T-helper 2 cell treated with Interferon-gamma antibody and Interleukin-4, amounts not matched to agents 5 μg/mL and 100 μg/mL, for 36 hours (primary cell): ENCODE measurements at regions not wholly inside any gene's neighbourhood (a gene's known extent, or its start where the extent isn't known, plus 50 kb on each side); places are given as distances from the start of the nearest gene placed in this dataset.

Source experiments
- DNase-seq: peaks from one replicate; pipeline ENCODE4 v3.0.0; 2021; ENCODE audit warnings: low spot score
- H3K27ac Mint-ChIP-seq: one replicate; pipeline ENCODE4 v1.8.0; 2021; ENCODE audit warnings: mild to moderate bottlenecking, mixed read lengths
- H3K27me3 Mint-ChIP-seq: one replicate; pipeline ENCODE4 v1.8.0; 2021; ENCODE audit warnings: low read depth, mixed read lengths
- H3K36me3 Mint-ChIP-seq: one replicate; pipeline ENCODE4 v1.8.0; 2021; ENCODE audit warnings: low read depth, mixed read lengths
- H3K4me1 Mint-ChIP-seq: one replicate; pipeline ENCODE4 v1.8.0; 2021; ENCODE audit warnings: low read depth, mixed read lengths
- H3K4me3 Mint-ChIP-seq: one replicate; pipeline ENCODE4 v1.8.0; 2022; ENCODE audit warnings: mild to moderate bottlenecking, moderate library complexity, mixed read lengths
- H3K9me3 Mint-ChIP-seq: one replicate; pipeline ENCODE4 v1.8.0; 2021; ENCODE audit warnings: mixed read lengths

DNA sequence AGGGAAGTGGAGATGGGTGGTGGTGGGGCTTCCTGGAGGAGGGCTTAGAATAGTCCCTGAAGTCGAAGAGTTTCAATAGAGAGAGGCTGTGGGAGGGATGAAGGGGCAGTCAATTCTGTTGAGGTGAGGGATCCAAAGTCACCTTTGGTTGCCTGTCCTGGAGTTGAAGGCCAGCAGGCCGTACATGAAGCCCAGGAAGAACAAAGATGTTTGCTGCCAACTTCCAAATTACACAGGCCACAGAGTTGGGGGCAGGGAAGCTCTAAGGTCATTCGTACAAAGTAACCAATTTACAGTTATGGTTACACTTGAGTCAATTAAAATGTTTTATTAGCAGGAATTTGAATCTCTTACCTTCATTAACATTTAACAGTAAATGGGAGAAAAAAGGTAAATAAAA is 77.9 kb downstream of the FOXB1 start:
- H3K4me1 Mint-ChIP-seq, result peaks cover 16% of the 10 kb centered on the region
- DNase-seq, result no peak
- H3K27me3 Mint-ChIP-seq, result peaks cover under 1% of the 10 kb centered on the region
- H3K36me3 Mint-ChIP-seq, result peaks cover 1% of the 10 kb centered on the region
- no peak overlapping the region for H3K4me3 Mint-ChIP-seq
- H3K9me3 Mint-ChIP-seq, result no peaks in the 10 kb centered on the region
- H3K27ac Mint-ChIP-seq, result no peak overlapping the region

DNA sequence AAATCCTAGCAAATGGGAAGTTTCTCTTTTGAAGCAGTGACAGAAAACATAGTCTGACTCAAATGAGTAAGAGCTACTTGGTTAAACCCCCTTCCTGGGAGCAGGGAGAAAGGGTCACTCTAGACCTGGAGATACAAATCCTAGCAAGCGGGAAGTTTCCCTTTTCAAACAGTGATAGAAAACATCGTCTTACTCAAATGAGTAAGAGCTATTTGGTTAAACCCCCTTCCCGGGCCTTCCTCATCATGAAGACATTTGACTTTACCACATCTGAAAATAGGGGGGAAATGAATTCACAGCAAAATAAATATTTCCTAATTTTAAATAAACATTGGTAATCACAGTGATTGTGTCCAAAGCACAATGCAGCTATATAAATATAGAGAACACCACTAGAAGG is 79.2 kb downstream of the FOXB1 start:
- peaks cover 2% of the 10 kb centered on the region for H3K27me3 Mint-ChIP-seq
- peaks cover 1% of the 10 kb centered on the region for H3K36me3 Mint-ChIP-seq
- H3K27ac Mint-ChIP-seq, result no peak overlapping the region
- H3K9me3 Mint-ChIP-seq, result no peaks in the 10 kb centered on the region
- H3K4me1 Mint-ChIP-seq, result peaks cover 9% of the 10 kb centered on the region
- DNase-seq, result no peak
- H3K4me3 Mint-ChIP-seq, result no peak overlapping the region

DNA sequence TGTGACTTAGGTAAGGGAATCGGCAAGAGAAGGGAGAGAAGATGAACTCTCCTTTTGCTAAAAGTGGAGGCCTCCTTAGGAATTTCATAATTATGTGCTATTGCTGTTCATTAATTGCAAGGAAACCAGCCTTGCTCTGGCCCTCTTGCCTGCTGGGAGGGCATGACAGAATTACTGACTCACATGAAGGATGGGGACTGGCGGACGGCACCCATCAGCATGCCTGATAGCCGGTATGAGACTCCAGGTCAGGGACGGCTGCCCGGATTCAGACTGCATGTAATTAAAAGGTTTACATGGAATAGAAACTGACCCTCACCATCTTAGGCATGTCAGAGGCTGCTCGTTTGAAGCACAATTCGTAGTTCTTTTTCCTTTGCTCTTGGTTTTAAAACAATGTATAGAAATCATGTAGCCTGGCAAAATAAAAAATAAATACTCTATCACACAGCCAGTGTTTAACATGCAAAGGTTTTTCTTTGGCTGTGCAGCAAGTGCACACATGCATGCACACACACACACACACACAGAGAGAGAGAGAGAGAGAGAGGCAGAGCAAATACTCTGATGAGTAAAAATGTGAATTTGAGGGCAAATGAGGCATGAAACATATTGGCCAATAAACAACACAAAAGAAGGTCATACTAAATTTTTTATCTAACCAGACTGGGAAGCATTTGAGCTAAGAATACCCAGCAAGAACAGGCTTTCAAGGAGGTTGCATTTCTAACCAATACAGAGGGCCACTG is 82.7 kb downstream of the FOXB1 start:
- H3K9me3 Mint-ChIP-seq, result no peaks in the 10 kb centered on the region
- H3K36me3 Mint-ChIP-seq, result peaks cover 1% of the 10 kb centered on the region
- no peak overlapping the region for H3K4me3 Mint-ChIP-seq
- peaks cover 4% of the 10 kb centered on the region for H3K4me1 Mint-ChIP-seq
- DNase-seq, result no peak
- H3K27me3 Mint-ChIP-seq, result peaks cover 2% of the 10 kb centered on the region
- no peak overlapping the region for H3K27ac Mint-ChIP-seq

DNA sequence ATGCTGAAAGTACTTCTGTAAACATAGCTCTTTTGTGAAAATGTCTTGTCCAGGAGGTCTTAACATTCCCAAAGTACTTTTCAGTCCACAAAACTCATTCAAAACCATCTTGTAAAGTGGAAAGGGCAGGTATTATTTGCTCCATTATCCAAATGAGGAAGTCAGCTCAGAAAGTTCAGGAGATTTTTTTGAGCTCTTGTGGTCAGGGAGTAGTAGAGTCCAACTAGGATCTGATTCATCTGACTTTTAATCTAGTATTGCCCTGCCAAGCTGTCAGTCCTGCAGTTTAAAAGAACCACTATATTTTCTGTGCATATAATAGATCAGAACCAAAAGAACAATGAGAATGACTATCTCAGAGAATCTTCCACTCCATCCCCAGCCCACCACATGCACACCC is 83.5 kb downstream of the FOXB1 start:
- DNase-seq, result no peak
- no peak overlapping the region for H3K4me3 Mint-ChIP-seq
- peaks cover 2% of the 10 kb centered on the region for H3K27me3 Mint-ChIP-seq
- peaks cover 4% of the 10 kb centered on the region for H3K4me1 Mint-ChIP-seq
- no peaks in the 10 kb centered on the region for H3K36me3 Mint-ChIP-seq
- no peak overlapping the region for H3K27ac Mint-ChIP-seq
- no peaks in the 10 kb centered on the region for H3K9me3 Mint-ChIP-seq

DNA sequence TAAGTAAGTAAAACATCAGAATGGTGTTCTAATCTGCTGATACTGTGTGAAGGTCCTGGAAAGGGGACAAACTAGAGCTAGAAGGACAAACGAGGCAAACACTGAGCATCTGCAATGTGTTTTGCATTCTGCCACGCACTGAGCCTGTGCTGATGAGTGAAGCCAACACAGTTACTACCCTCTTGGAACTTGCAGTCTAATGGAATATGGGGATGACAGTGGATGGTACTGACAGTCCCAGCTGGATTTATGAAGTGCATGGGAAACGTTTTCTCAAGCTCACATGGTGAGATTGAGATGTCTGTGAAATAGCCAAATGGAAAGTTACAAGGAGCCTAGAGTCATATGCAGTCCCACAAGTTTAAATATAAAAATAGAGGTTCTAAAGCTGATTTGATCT is 86.6 kb downstream of the FOXB1 start:
- DNase-seq, result no peak
- Mint-ChIP-seq H3K4me3 (no peak overlapping the region), H3K36me3 (no peaks in the 10 kb centered on the region)

DNA sequence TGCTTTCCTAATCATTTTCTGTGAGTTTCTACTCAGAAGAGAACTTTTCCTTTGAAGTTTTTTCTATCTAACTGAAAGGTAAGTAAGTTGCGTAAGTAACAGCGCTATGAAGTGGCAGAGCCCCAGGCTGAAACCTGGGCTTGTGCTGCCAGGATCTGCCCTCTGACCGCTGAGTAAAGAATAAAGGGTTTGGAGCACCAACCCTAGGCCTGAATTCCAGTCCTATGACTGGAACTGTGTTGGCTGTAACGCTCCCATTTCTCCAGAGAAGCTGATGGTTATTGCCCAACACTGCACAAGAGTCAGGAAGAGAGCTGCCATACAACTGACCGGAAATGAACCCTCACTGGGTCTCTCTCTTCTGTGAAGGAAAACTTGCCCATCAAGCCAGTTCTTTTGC is 87.0 kb downstream of the FOXB1 start:
- Mint-ChIP-seq H3K4me3 (no peak overlapping the region), H3K36me3 (no peaks in the 10 kb centered on the region), H3K27me3 (peaks cover 2% of the 10 kb centered on the region), H3K27ac (no peak overlapping the region), H3K4me1 (peaks cover 4% of the 10 kb centered on the region), H3K9me3 (no peaks in the 10 kb centered on the region)
- DNase-seq, result no peak

More for the DNA sequence above, 86.6 kb downstream of the FOXB1 start:
- Mint-ChIP-seq H3K27me3 (peaks cover 2% of the 10 kb centered on the region), H3K27ac (no peak overlapping the region), H3K9me3 (no peaks in the 10 kb centered on the region), H3K4me1 (peaks cover 4% of the 10 kb centered on the region)

DNA sequence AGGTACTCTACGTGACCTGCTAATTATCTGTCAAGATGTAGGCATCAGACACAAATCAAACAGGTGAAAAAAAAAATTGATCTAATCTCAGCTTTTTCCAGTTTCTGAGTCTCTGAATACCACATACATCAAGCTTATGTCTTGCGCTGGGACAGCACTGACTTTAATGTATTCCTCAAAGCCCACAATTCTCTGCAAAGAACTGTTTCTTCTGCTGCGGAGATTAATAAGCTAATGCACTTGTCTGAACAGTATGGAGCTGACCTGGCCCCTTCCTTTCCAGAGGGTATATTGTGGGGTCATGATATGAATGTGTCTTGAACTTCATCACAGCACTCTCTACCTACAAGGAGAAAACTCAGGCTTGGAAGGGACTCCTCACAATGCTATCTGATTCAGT is 87.8 kb downstream of the FOXB1 start:
- no peak for DNase-seq
- H3K9me3 Mint-ChIP-seq, result peaks cover 7% of the 10 kb centered on the region
- H3K4me1 Mint-ChIP-seq, result peaks cover 4% of the 10 kb centered on the region
- H3K4me3 Mint-ChIP-seq, result no peak overlapping the region
- H3K36me3 Mint-ChIP-seq, result peaks cover 3% of the 10 kb centered on the region
- H3K27me3 Mint-ChIP-seq, result peaks cover 2% of the 10 kb centered on the region
- no peak overlapping the region for H3K27ac Mint-ChIP-seq

DNA sequence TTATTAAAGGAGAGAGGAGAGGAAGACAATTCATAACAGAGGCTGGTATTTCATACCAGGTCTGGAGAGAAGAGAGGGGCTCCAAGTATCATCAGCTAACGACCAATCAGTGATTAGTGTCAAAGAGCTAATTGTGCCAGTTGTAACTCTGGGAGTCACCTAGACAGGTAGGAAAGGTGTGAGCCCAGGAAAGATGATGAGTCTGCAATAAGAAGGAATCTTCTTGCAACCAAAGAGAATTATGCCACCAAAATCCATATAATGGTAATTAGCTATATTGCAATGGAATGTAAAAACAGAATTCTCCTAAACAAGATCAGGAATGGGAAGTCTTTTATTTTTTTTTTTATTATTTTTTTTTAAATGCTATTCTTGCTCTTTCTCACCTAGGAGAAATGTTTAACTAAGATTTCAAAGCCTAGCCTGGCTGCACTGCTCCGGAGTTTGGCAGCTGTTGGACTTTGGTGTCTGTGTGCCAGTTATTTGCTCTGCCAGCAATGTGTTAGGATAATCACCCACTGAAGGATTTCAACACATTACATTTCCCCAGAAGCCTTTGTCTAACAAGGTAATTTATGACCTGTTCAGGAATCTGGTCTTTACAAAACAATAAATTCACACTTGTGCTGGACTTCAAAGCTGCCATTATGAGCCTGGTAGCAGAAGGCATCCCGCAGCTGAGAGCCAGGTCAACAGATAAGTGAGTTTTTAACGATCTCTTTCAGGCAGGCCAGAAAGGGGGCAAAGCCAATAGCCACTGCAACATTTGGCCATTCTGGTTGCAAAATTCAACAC is 89.4 kb downstream of the FOXB1 start:
- Mint-ChIP-seq H3K27me3 (no peaks in the 10 kb centered on the region), H3K36me3 (peaks cover 3% of the 10 kb centered on the region), H3K27ac (no peak overlapping the region), H3K9me3 (peaks cover 15% of the 10 kb centered on the region), H3K4me3 (no peak overlapping the region), H3K4me1 (no peaks in the 10 kb centered on the region)
- no peak for DNase-seq

DNA sequence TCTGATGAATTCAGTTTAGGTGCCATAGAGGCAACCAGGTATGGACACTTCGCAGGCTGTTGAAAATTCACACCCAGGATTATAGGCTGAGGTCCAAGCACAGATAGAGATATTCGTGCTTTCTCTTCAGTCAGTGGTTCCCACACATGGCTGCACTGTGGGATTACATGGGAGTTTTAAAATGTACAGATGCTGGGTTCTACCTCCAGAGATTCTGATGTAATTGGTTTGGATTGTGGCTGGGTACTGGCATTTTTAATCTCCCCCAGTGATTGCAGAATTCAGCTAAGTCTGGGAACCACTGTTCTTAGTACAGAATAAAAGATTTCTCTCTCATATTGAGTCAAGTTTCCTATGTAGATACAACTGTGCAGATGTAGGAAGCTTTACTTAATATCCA is 91.6 kb downstream of the FOXB1 start:
- Mint-ChIP-seq H3K4me3 (no peak overlapping the region), H3K9me3 (peaks cover 15% of the 10 kb centered on the region), H3K27me3 (no peaks in the 10 kb centered on the region), H3K27ac (no peak overlapping the region), H3K4me1 (peaks cover 3% of the 10 kb centered on the region), H3K36me3 (peaks cover 3% of the 10 kb centered on the region)
- no peak for DNase-seq

DNA sequence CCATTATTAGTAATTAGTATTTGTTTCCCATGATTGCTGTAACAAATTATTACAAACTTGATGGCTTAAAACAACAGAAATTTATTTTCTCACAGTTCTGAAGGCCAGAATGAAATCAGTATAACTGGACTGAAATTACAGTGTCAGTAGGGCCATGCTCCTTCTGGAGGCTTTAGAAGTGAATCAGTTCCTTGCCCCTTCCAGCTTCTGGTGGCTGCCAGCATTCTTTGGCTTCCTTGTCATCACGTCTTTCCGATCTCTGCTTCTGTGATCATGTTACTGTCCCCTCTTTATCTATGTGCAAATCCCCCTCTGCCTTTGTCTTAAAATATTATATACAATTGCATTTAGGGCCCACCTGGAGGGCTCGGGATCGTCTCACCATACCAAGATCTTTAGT is 92.0 kb downstream of the FOXB1 start:
- Mint-ChIP-seq H3K36me3 (peaks cover 3% of the 10 kb centered on the region), H3K4me1 (peaks cover 3% of the 10 kb centered on the region)
- no peak for DNase-seq

DNA sequence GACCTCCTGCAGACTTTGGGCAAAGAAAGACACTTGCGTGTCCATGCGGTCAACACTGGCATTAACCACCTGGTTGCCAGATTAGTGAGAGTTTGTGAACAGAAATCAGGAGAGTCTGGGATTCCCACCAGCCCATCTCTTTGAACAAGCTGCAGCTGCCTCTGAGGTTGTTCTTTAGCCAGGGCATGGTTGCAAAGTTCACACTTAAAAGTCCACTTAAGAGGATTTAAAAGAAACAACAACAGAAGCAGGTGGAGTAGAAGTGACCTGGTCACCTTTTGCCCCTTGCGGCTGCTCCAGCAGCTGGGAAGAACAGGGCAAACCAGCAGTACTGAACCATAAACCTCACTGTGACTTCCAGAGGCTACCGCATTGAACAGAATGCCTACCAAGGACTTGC is 97.3 kb downstream of the FOXB1 start:
- Mint-ChIP-seq H3K36me3 (peaks cover 3% of the 10 kb centered on the region), H3K27ac (no peak overlapping the region), H3K4me1 (peaks cover 3% of the 10 kb centered on the region), H3K27me3 (no peaks in the 10 kb centered on the region), H3K9me3 (peaks cover 13% of the 10 kb centered on the region), H3K4me3 (no peak overlapping the region)
- no peak for DNase-seq

More for the DNA sequence above, 92.0 kb downstream of the FOXB1 start:
- Mint-ChIP-seq H3K9me3 (peaks cover 15% of the 10 kb centered on the region), H3K4me3 (no peak overlapping the region), H3K27me3 (no peaks in the 10 kb centered on the region), H3K27ac (no peak overlapping the region)

DNA sequence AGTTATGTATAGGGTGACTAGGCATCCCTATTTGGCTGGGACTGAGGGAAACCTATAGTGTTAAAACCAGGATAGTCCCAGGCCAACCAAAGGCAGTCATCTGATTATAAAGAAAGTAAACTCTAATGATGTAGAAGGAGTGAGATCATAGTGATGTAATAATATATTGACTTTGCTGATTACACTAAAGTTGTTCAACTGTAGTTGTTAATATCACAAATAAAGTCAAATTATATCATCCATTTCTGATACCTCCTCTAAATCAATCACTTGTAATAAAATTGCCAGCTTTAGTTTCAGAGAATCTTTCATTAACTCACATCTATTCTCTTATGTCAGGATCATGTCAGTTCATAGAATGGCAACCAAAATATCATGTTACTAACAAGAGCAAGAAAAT is 98.6 kb downstream of the FOXB1 start:
- Mint-ChIP-seq H3K27ac (no peak overlapping the region), H3K4me1 (peaks cover 3% of the 10 kb centered on the region), H3K4me3 (no peak overlapping the region), H3K36me3 (no peaks in the 10 kb centered on the region), H3K27me3 (no peaks in the 10 kb centered on the region), H3K9me3 (peaks cover under 1% of the 10 kb centered on the region)
- DNase-seq, result no peak

DNA sequence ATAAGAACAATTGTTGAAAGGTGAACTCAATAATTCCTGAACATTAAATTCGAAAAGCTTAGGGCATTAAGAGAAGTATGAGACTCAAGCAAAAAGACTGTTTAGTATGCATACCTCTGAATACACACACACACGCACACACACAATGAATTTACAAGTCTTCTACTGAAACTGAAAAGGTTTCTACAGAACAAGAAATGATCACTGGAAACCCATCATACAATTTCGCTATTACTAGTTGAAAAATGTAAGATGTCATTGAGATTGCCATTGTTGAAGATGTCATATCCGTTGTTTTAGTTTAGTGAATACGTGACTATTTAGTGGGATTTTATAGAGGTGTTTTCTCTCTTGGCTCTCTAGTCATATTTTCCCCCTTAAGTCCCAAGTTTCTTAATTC is 106.8 kb downstream of the FOXB1 start:
- peaks cover 12% of the 10 kb centered on the region for H3K4me1 Mint-ChIP-seq
- H3K27ac Mint-ChIP-seq, result peak overlapping the region; percentile 65

DNA sequence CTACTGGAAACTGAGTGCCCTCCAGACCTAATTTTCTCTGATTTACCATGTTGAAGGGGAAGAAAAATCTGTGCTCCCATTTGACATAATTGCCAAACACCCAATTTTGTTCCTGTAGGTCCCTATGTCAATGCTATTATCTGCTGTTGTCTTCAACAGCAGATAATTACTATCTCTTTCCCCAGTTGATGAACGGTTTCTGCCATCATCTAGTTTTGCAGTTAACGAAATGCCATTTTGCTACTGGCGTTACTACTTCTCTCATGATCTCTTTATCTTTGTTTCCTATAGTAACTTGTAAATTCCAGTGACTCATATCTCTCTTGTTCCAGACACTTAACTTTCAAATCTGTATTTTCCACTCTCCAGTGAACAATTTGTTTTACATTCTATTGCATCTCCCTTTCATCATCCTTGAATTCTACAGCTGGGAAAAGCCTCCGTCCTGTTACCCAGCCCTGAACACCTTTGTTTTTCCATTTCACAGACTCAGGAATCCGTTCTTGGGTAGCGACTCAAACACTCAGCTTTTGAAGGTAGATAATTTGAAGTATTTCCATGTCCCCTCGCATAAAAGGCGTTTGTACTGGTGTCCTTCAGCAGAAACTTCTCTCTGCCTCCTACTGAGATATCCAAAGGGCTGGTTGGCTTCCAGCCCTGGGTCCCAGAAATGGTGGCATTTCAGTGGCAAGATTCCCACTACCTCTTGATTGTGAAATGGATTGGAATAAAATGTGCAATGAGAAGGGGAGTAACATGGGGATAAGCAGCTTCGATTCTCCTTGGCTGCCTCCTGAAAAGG is 111.7 kb downstream of the FOXB1 start:
- Mint-ChIP-seq H3K9me3 (no peaks in the 10 kb centered on the region), H3K27me3 (no peaks in the 10 kb centered on the region), H3K4me1 (peaks cover 23% of the 10 kb centered on the region), H3K36me3 (no peaks in the 10 kb centered on the region), H3K4me3 (no peak overlapping the region), H3K27ac (no peak overlapping the region)
- DNase-seq, result no peak

More for the DNA sequence above, 106.8 kb downstream of the FOXB1 start:
- Mint-ChIP-seq H3K36me3 (no peaks in the 10 kb centered on the region), H3K9me3 (no peaks in the 10 kb centered on the region), H3K27me3 (no peaks in the 10 kb centered on the region), H3K4me3 (no peak overlapping the region)
- DNase-seq, result no peak
